Endothelial cell of umbilical vein (primary cell): ENCODE measurements at regions not wholly inside any gene's neighbourhood (a gene's known extent, or its start where the extent isn't known, plus 50 kb on each side); places are given as distances from the start of the nearest gene placed in this dataset.

ENCODE experiments used
- BruUV-seq: library from RNA; stranded (reverse); fragments of 400-500 nt; replicated peaks from 2 replicates; lab custom pipeline; 2021; lab: Mats Ljungman, UMichigan
- CTCF ChIA-PET: fragments of 300-600, 350-600 bp; sonication (Branson Sonifier 250); formaldehyde crosslinking; loops from one replicate; lab custom pipeline; 2021; ENCODE audit warnings: antibody characterized with exemption, inconsistent platforms; lab: Charles Lee
- POLR2A ChIA-PET: fragments of 300-600, 350-600 bp; sonication (Branson Sonifier 250); formaldehyde crosslinking; loops from one replicate; lab custom pipeline; 2021; ENCODE audit warnings: antibody characterized with exemption, inconsistent platforms; lab: Charles Lee
- DNase-seq: peaks from one replicate; pipeline ENCODE4 v3.0.0-alpha.2; 2011; ENCODE audit warnings: low read depth, low spot score
- FAIRE-seq: peaks from 2 replicates; lab custom pipeline; 2011; peaks lifted over from hg19 to GRCh38; lab: Jason Lieb, UNC
- H2AFZ ChIP-seq: 2 replicates; pipeline ENCODE4 v1.6.0; 2012; ENCODE audit warnings: low read depth, low read length, control low read depth, inconsistent platforms
- H3K27ac ChIP-seq: 2 replicates; pipeline ENCODE4 v1.5.1; 2011; ENCODE audit warnings: low read depth, mild to moderate bottlenecking, control low read depth, low read length, moderate library complexity; ENCODE audit not compliant: insufficient read depth
- H3K27me3 ChIP-seq, 2 experiments: 2 replicates each; pipeline versions ENCODE4 v1.6.0 to v1.6.1; 2011; ENCODE audit warnings: low read length in 2 of 2, mixed read lengths in 1 of 2; ENCODE audit not compliant: control insufficient read depth in 2 of 2, insufficient read depth in 2 of 2
- H3K36me3 ChIP-seq, 2 experiments: 2 replicates in 1 of 2; 3 replicates in 1 of 2; pipeline ENCODE4 v1.5.1; 2011; ENCODE audit warnings: low read length in 2 of 2, mild to moderate bottlenecking in 1 of 2, moderate library complexity in 1 of 2; ENCODE audit not compliant: control insufficient read depth in 2 of 2, insufficient read depth in 2 of 2; ENCODE audit errors: extremely low read depth in 1 of 2
- H3K4me1 ChIP-seq: 3 replicates; pipeline ENCODE4 v1.5.1; 2011; ENCODE audit warnings: mild to moderate bottlenecking, low read length; ENCODE audit not compliant: control insufficient read depth, insufficient read depth; ENCODE audit errors: extremely low read depth
- H3K4me2 ChIP-seq: 2 replicates; pipeline ENCODE4 v1.6.1; 2011; ENCODE audit warnings: low read length, control low read depth, mixed read lengths; ENCODE audit not compliant: insufficient read depth
- H3K4me3 ChIP-seq, 3 experiments: fragments of 200-600 bp in 1 of 3; sonication (generic), shearing (Covaris generic) in 1 of 3; replicated peaks in 1 of 3; 2 replicates each; pipeline ENCODE4 v1.5.1; 2011 to 2016; ENCODE audit warnings: control low read depth in 3 of 3, low read length in 3 of 3, mild to moderate bottlenecking in 2 of 3, inconsistent platforms in 1 of 3, low read depth in 1 of 3, moderate library complexity in 1 of 3; ENCODE audit not compliant: insufficient read depth in 1 of 3
- H3K79me2 ChIP-seq: 2 replicates; pipeline ENCODE4 v1.6.0; 2012; ENCODE audit warnings: low read length, inconsistent platforms; ENCODE audit not compliant: control insufficient read depth, insufficient read depth
- H3K9ac ChIP-seq: replicated peaks from 2 replicates; pipeline ENCODE3; 2011; ENCODE audit warnings: low read length, control low read depth; ENCODE audit not compliant: insufficient read depth; ENCODE audit errors: extremely low read depth
- H3K9me1 ChIP-seq: replicated peaks from 3 replicates; pipeline ENCODE4 v1.6.0; 2011; ENCODE audit warnings: mild to moderate bottlenecking, low read length; ENCODE audit not compliant: control insufficient read depth, insufficient read depth; ENCODE audit errors: extremely low read depth
- H3K9me3 ChIP-seq: replicated peaks from 2 replicates; pipeline ENCODE4 v1.5.1; 2012; ENCODE audit warnings: low read length, inconsistent platforms; ENCODE audit not compliant: control insufficient read depth, insufficient read depth
- H4K20me1 ChIP-seq: replicated peaks from 2 replicates; pipeline ENCODE3; 2011; ENCODE audit warnings: mild to moderate bottlenecking, low read length; ENCODE audit not compliant: control insufficient read depth, insufficient read depth; ENCODE audit errors: extremely low read depth
- CTCF ChIP-seq, 2 donors: IDR thresholded peaks; 1 replicate in 1 of 2; 2 replicates in 1 of 2; pipeline ENCODE4 v1.5.1; 2011; ENCODE audit warnings: low read length in 2 of 2, mild to moderate bottlenecking in 2 of 2, moderate library complexity in 2 of 2, control low read depth in 1 of 2, inconsistent platforms in 1 of 2, low read depth in 1 of 2; ENCODE audit not compliant: insufficient read depth in 1 of 2; ENCODE audit errors: extremely low read depth in 1 of 2
- EZH2 ChIP-seq: IDR thresholded peaks from 2 replicates; pipeline ENCODE4 v1.6.1; 2012; ENCODE audit warnings: borderline replicate concordance, low read depth, mild to moderate bottlenecking, moderate library complexity, low read length, inconsistent platforms; ENCODE audit not compliant: severe bottlenecking
- FOS ChIP-seq: IDR thresholded peaks from 2 replicates; pipeline ENCODE4 v1.6.1; 2011; ENCODE audit warnings: mild to moderate bottlenecking, low read length, moderate library complexity, borderline replicate concordance; ENCODE audit not compliant: insufficient read depth
- GATA2 ChIP-seq: IDR thresholded peaks from 2 replicates; pipeline ENCODE4 v1.7.0; 2011; ENCODE audit warnings: low read depth, mild to moderate bottlenecking, moderate library complexity, mixed read lengths, low read length; ENCODE audit not compliant: insufficient read length, insufficient read depth
- JUN ChIP-seq: IDR thresholded peaks from 2 replicates; pipeline ENCODE4 v1.6.1; 2011; ENCODE audit warnings: borderline replicate concordance, low read depth; ENCODE audit not compliant: insufficient read length, insufficient read depth
- MAX ChIP-seq: IDR thresholded peaks from 2 replicates; pipeline ENCODE4 v1.6.1; 2011; ENCODE audit not compliant: insufficient read depth, insufficient read length
- MYC ChIP-seq: IDR thresholded peaks from one replicate; pipeline ENCODE4 v1.6.1; 2011; ENCODE audit warnings: mild to moderate bottlenecking, low read depth, low read length
- POLR2A ChIP-seq: IDR thresholded peaks from 2 replicates; pipeline ENCODE4 v1.6.1; 2012; ENCODE audit warnings: low read depth, mild to moderate bottlenecking, control low read depth, low read length
- POLR2AphosphoS5 ChIP-seq: IDR thresholded peaks from 2 replicates; pipeline ENCODE4 v1.6.1; 2012; ENCODE audit warnings: low read depth, mild to moderate bottlenecking, control low read depth, low read length, moderate library complexity; ENCODE audit not compliant: insufficient read depth
- dilution Hi-C: fragments of 300-500 bp; cut with MboI; formaldehyde crosslinking; loops from one replicate; pipeline ENCODE4 v1.15.0; 2019; ENCODE audit warnings: low sequenced_read_pairs; ENCODE audit not compliant: extremely low pct_ligation_motif_present
- intact Hi-C: fragments of 100-400 bp; cut with micrococcal nuclease; formaldehyde crosslinking; loops from one replicate; pipeline ENCODE4 v1.10.0; 2022

DNA sequence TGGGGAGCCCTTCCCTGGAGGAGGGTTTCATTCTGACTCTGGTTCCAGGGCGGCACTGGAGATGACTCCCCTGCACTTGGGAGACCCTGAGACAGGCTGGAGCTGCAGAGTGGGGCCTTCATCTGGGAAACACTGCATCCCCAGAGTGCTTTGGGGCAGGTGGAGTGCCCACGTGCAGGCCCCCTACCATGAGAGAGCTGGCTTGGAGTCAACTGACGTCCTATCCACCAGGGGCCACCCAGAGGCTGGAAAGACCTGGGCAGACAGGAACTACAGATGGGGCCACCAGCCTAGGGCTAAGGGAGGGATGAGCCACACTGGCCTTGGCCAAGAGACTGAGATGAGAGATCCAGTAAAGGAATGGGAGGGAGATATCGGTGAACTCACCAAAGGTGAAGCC lies 153.8 kb downstream of the ASB1 start:
- POLR2A ChIA-PET, result no interaction called here
- H4K20me1 ChIP-seq, result no peaks in the 10 kb centered on the region
- intact Hi-C loops (no loop called here), dilution Hi-C loops (no loop called here)
- TF ChIP-seq FOS (no peak), EZH2 (no peak), POLR2A (no peak), GATA2 (no peak), JUN (no peak), CTCF (IDR thresholded peaks at IDR 0.05; ENCODE audit: extremely low read depth in 1 of 2, insufficient read depth in 1 of 2, low read depth in 1 of 2, low read length in 2 of 2) (no peak), POLR2AphosphoS5 (no peak), MAX (no peak), MYC (no peak)
- no peak overlapping the region for H3K4me3 ChIP-seq
- CTCF ChIA-PET, result no interaction called here
- H3K9me1 ChIP-seq, result no peaks in the 10 kb centered on the region
- no peaks in the 10 kb centered on the region for H3K9me3 ChIP-seq
- no peaks in the 10 kb centered on the region for H3K27me3 ChIP-seq
- H3K4me2 ChIP-seq, result no peak overlapping the region
- no peak for DNase-seq
- no peaks in the 10 kb centered on the region for H3K79me2 ChIP-seq
- no peak overlapping the region for H3K9ac ChIP-seq
- H2AFZ ChIP-seq, result no peak overlapping the region
- H3K4me1 ChIP-seq, result no peaks in the 10 kb centered on the region
- no TSS peak for BruUV-seq
- H3K27ac ChIP-seq, result no peak overlapping the region
- no peak for FAIRE-seq
- H3K36me3 ChIP-seq, result no peaks in the 10 kb centered on the region
